Suprapubic skin (tissue), 4 donors: ENCODE measurements at regions not wholly inside any gene's neighbourhood (a gene's known extent, or its start where the extent isn't known, plus 50 kb on each side); places are given as distances from the start of the nearest gene placed in this dataset.

Experiments
- CTCF ChIP-seq, 2 donors: fragments of 200-600 bp in 1 of 2; fragments of 450-650 bp in 1 of 2; sonication (generic) in 1 of 2; IDR thresholded peaks; one replicate each; pipeline ENCODE4 v1.5.1; 2016 to 2019; ENCODE audit warnings: antibody characterized with exemption in 2 of 2, mild to moderate bottlenecking in 1 of 2, moderate library complexity in 1 of 2
- EP300 ChIP-seq: sonication (generic); formaldehyde crosslinking; IDR thresholded peaks from one replicate; pipeline ENCODE4 v1.6.1; 2017; ENCODE audit warnings: antibody characterized with exemption
- POLR2A ChIP-seq, 2 donors: fragments of 450-650 bp; IDR thresholded peaks; one replicate each; pipeline ENCODE4 v1.6.1; 2017; ENCODE audit warnings: antibody characterized with exemption in 2 of 2, mild to moderate bottlenecking in 2 of 2, moderate library complexity in 2 of 2
- POLR2AphosphoS5 ChIP-seq, 3 donors: sonication (generic); formaldehyde crosslinking; IDR thresholded peaks; one replicate each; pipeline ENCODE4 v1.6.1; 2017; ENCODE audit warnings: antibody characterized with exemption in 3 of 3

GRCh38 chr1:64323054-64323453 lies 119.6 kb downstream of the UBE2U start:
- TF ChIP-seq POLR2A (IDR thresholded peaks at IDR 0.05) (no peak), CTCF (IDR thresholded peaks at IDR 0.05) (no peak), EP300 (no peak), POLR2AphosphoS5 (IDR thresholded peaks at IDR 0.05) (no peak)
